ENCODE measurements at regions not wholly inside any gene's neighbourhood (a gene's known extent, or its start where the extent isn't known, plus 50 kb on each side); places are given as distances from the start of the nearest gene placed in this dataset.

- H3K4me3 ChIP-seq (ENCODE audit: low read depth, poor library complexity, severe bottlenecking), result no peak overlapping the region
- TF ChIP-seq POLR2A (IDR thresholded peaks at IDR 0.05) (no peak), CTCF (IDR thresholded peaks at IDR 0.05) (no peak)
- no peak for DNase-seq (ENCODE audit: low spot score in 2 of 2)
- intact Hi-C loops (cut with DNase I; ENCODE audit: low total_unique reads), result no loop called here
- 87 to 90% methylated on average over 1 of the region's 1 CpG for WGBS, 2 donors
Observed at GRCh38 chr9:111237447-111237846, 92.6 kb downstream of the OR2K2 start.

GRCh38 chr9:111236332-111236731, 93.7 kb downstream of the OR2K2 start:
- 40 to 58% methylated on average over 2 of the region's 2 CpGs for WGBS, 2 donors

GRCh38 chr9:111233963-111234362, 96.1 kb downstream of the OR2K2 start:
- WGBS, 2 donors, result 84 to 88% methylated on average over 3 of the region's 3 CpGs
- no peak overlapping the region for H3K4me3 ChIP-seq (ENCODE audit: low read depth, poor library complexity, severe bottlenecking)
- DNase-seq (ENCODE audit: low spot score in 2 of 2), result no peak
- TF ChIP-seq CTCF (IDR thresholded peaks at IDR 0.05) (no peak), POLR2A (IDR thresholded peaks at IDR 0.05) (no peak)
- intact Hi-C loops (cut with DNase I; ENCODE audit: low total_unique reads), result no loop called here

More at GRCh38 chr9:111236332-111236731, 93.7 kb downstream of the OR2K2 start:
- H3K4me3 ChIP-seq (ENCODE audit: low read depth, poor library complexity, severe bottlenecking), result no peak overlapping the region
- no peak for DNase-seq (ENCODE audit: low spot score in 2 of 2)
- intact Hi-C loops (cut with DNase I; ENCODE audit: low total_unique reads), result no loop called here
- TF ChIP-seq POLR2A (IDR thresholded peaks at IDR 0.05), result no peak
- TF ChIP-seq CTCF (IDR thresholded peaks at IDR 0.05), result no peak

- no peak overlapping the region for H3K4me3 ChIP-seq (ENCODE audit: low read depth, poor library complexity, severe bottlenecking)
- no peak for DNase-seq (ENCODE audit: low spot score in 2 of 2)
- 36 to 42% methylated on average over 8 of the region's 8 CpGs for WGBS, 2 donors
- intact Hi-C loops (cut with DNase I; ENCODE audit: low total_unique reads), result no loop called here
- TF ChIP-seq POLR2A (IDR thresholded peaks at IDR 0.05) (no peak), CTCF (IDR thresholded peaks at IDR 0.05) (no peak)
Observed at GRCh38 chr9:111232997-111233790, 96.8 kb downstream of the OR2K2 start.

- WGBS, 2 donors, result 72 to 82% methylated on average over 3 of the region's 3 CpGs
- intact Hi-C loops (cut with DNase I; ENCODE audit: low total_unique reads), result no loop called here
- no peak for TF ChIP-seq CTCF (IDR thresholded peaks at IDR 0.05)
- TF ChIP-seq POLR2A (IDR thresholded peaks at IDR 0.05), result no peak
- H3K4me3 ChIP-seq (ENCODE audit: low read depth, poor library complexity, severe bottlenecking), result no peak overlapping the region
- DNase-seq (ENCODE audit: low spot score in 2 of 2), result no peak
Observed at GRCh38 chr9:111231801-111232580, 98.0 kb downstream of the OR2K2 start.
